H9 (cell line): ENCODE measurements at regions not wholly inside any gene's neighbourhood (a gene's known extent, or its start where the extent isn't known, plus 50 kb on each side); places are given as distances from the start of the nearest gene placed in this dataset.

Experiments used
- DNase-seq: peaks from one replicate; pipeline ENCODE4 v3.0.0-alpha.2; 2017
- H2AFZ ChIP-seq: one replicate; pipeline ENCODE4 v1.6.1; 2013; ENCODE audit warnings: mild to moderate bottlenecking, low read length, control low read depth, moderate library complexity
- H2AK5ac ChIP-seq: 2 replicates; pipeline ENCODE4 v1.6.1; 2013; ENCODE audit warnings: low read length, control low read depth, mixed read lengths; ENCODE audit not compliant: insufficient read length
- H2BK120ac ChIP-seq: one replicate; pipeline ENCODE4 v1.6.1; 2013; ENCODE audit warnings: low read depth, mild to moderate bottlenecking, low read length, control low read depth, inconsistent platforms; ENCODE audit not compliant: poor library complexity, severe bottlenecking
- H2BK12ac ChIP-seq: 2 replicates; pipeline ENCODE4 v1.6.1; 2013; ENCODE audit warnings: low read length, control low read depth, mixed read lengths, low read depth; ENCODE audit not compliant: insufficient read length
- H2BK15ac ChIP-seq: 2 replicates; pipeline ENCODE4 v1.6.1; 2013; ENCODE audit warnings: low read depth, low read length, control low read depth
- H2BK20ac ChIP-seq: one replicate; pipeline ENCODE4 v1.6.1; 2013; ENCODE audit warnings: low read depth, mild to moderate bottlenecking, low read length, control low read depth, inconsistent platforms; ENCODE audit not compliant: poor library complexity, severe bottlenecking
- H2BK5ac ChIP-seq: 2 replicates; pipeline ENCODE4 v1.6.1; 2013; ENCODE audit warnings: low read length, control low read depth, mixed read lengths; ENCODE audit not compliant: insufficient read length
- H3K14ac ChIP-seq: 2 replicates; pipeline ENCODE4 v1.6.1; 2013; ENCODE audit warnings: low read length, control low read depth; ENCODE audit not compliant: insufficient read depth
- H3K18ac ChIP-seq: 2 replicates; pipeline ENCODE4 v1.6.1; 2013; ENCODE audit warnings: low read depth, mild to moderate bottlenecking, mixed read lengths, low read length, control low read depth; ENCODE audit not compliant: insufficient read length
- H3K23ac ChIP-seq: 2 replicates; pipeline ENCODE4 v1.6.1; 2013; ENCODE audit warnings: low read length, control low read depth, mixed read lengths, low read depth; ENCODE audit not compliant: insufficient read length
- H3K23me2 ChIP-seq: 2 replicates; pipeline ENCODE4 v1.6.1; 2013; ENCODE audit warnings: low read depth, mild to moderate bottlenecking, mixed read lengths, low read length, control low read depth; ENCODE audit not compliant: insufficient read length, poor library complexity, severe bottlenecking
- H3K27ac ChIP-seq: 2 replicates; pipeline ENCODE4 v1.5.1; 2013; ENCODE audit warnings: low read length, control low read depth, mixed read lengths, low read depth; ENCODE audit not compliant: insufficient read length
- H3K27me3 ChIP-seq: 2 replicates; pipeline ENCODE4 v1.6.1; 2013; ENCODE audit warnings: low read length, control low read depth, inconsistent platforms; ENCODE audit not compliant: insufficient read depth
- H3K4ac ChIP-seq: 2 replicates; pipeline ENCODE4 v1.6.1; 2013; ENCODE audit warnings: low read depth, mild to moderate bottlenecking, control low read depth, inconsistent platforms, low read length, moderate library complexity
- H3K4me1 ChIP-seq: 2 replicates; pipeline ENCODE4 v1.6.1; 2013; ENCODE audit warnings: low read length, control low read depth, inconsistent platforms; ENCODE audit not compliant: insufficient read depth
- H3K4me2 ChIP-seq: 2 replicates; pipeline ENCODE4 v1.6.1; 2013; ENCODE audit warnings: low read length, control low read depth, mixed read lengths; ENCODE audit not compliant: insufficient read length, insufficient read depth
- H3K56ac ChIP-seq: 2 replicates; pipeline ENCODE4 v1.6.1; 2013; ENCODE audit warnings: low read depth, mild to moderate bottlenecking, mixed read lengths, low read length, control low read depth; ENCODE audit not compliant: insufficient read length
- H3K79me1 ChIP-seq: 2 replicates; pipeline ENCODE4 v1.6.1; 2013; ENCODE audit warnings: low read depth, mild to moderate bottlenecking, moderate library complexity, low read length, control low read depth, inconsistent platforms; ENCODE audit not compliant: insufficient read depth, poor library complexity, severe bottlenecking
- H3K79me2 ChIP-seq: 2 replicates; pipeline ENCODE4 v1.6.1; 2013; ENCODE audit warnings: low read length, control low read depth, inconsistent platforms; ENCODE audit not compliant: insufficient read depth
- H3K9ac ChIP-seq: 2 replicates; pipeline ENCODE4 v1.6.1; 2013; ENCODE audit warnings: low read length, control low read depth, mixed read lengths; ENCODE audit not compliant: insufficient read length; ENCODE audit errors: extremely low read depth
- H3K9me3 ChIP-seq: one replicate; pipeline ENCODE4 v1.6.1; 2013; ENCODE audit warnings: low read depth, low read length, inconsistent platforms; ENCODE audit not compliant: control insufficient read depth
- H3T11ph ChIP-seq: one replicate; pipeline ENCODE4 v1.6.1; 2013; ENCODE audit warnings: mild to moderate bottlenecking, low read length, control low read depth, inconsistent platforms
- H4K20me1 ChIP-seq: one replicate; pipeline ENCODE4 v1.6.1; 2013; ENCODE audit not compliant: control insufficient read depth, insufficient read length, insufficient read depth
- H4K5ac ChIP-seq: 2 replicates; pipeline ENCODE4 v1.6.1; 2013; ENCODE audit warnings: low read depth, mild to moderate bottlenecking, mixed read lengths, low read length, control low read depth; ENCODE audit not compliant: insufficient read length
- H4K8ac ChIP-seq: replicated peaks from 2 replicates; pipeline ENCODE4 v1.6.1; 2013; ENCODE audit warnings: low read length, control low read depth, mixed read lengths, low read depth; ENCODE audit not compliant: insufficient read length
- H4K91ac ChIP-seq: 2 replicates; pipeline ENCODE4 v1.6.1; 2013; ENCODE audit warnings: low read depth, mild to moderate bottlenecking, moderate library complexity, mixed read lengths, low read length, control low read depth; ENCODE audit not compliant: insufficient read length
- H3K27ac Mint-ChIP-seq, 3 experiments: 2 replicates in 2 of 3; 3 replicates in 1 of 3; pipeline ENCODE4 v1.8.0; 2020 to 2021; ENCODE audit warnings: mixed read lengths in 3 of 3, mild to moderate bottlenecking in 1 of 3, moderate library complexity in 1 of 3
- H3K27me3 Mint-ChIP-seq: 2 replicates; pipeline ENCODE4 v1.8.0; 2021; ENCODE audit warnings: low read depth, mild to moderate bottlenecking, moderate library complexity, mixed read lengths
- H3K36me3 Mint-ChIP-seq, 3 experiments: 2 replicates in 2 of 3; 3 replicates in 1 of 3; pipeline ENCODE4 v1.8.0; 2020 to 2021; ENCODE audit warnings: low read depth in 3 of 3, mixed read lengths in 3 of 3; ENCODE audit not compliant: insufficient read depth in 1 of 3
- H3K4me1 Mint-ChIP-seq, 2 experiments: 2 replicates each; pipeline ENCODE4 v1.8.0; 2020; ENCODE audit warnings: mixed read lengths in 2 of 2
- H3K4me3 Mint-ChIP-seq, 2 experiments: 2 replicates in 1 of 2; 3 replicates in 1 of 2; pipeline ENCODE4 v1.8.0; 2020 to 2021; ENCODE audit warnings: mild to moderate bottlenecking in 2 of 2, mixed read lengths in 2 of 2, moderate library complexity in 1 of 2
- H3K9me3 Mint-ChIP-seq, 2 experiments: 2 replicates in 1 of 2; 3 replicates in 1 of 2; pipeline ENCODE4 v1.8.0; 2020; ENCODE audit warnings: mild to moderate bottlenecking in 2 of 2, mixed read lengths in 2 of 2, moderate library complexity in 1 of 2
- CTCF ChIP-seq: fragments of 200-600 bp; sonication (generic); conservative IDR thresholded peaks from 3 replicates; pipeline ENCODE4 v1.8.0; 2021; ENCODE audit warnings: antibody characterized with exemption, mild to moderate bottlenecking
- WGBS: extraction: QIAGEN DNeasy Blood & Tissue Kit; methylation state at CpG from one replicate; pipeline ENCODE4 v1.1.7; 2013; ENCODE audit warnings: missing lambda C conversion rate, low lambda C conversion rate, mixed read lengths; ENCODE audit not compliant: insufficient read length; ENCODE audit errors: extremely low coverage; 5-methylcytosine and 5-hydroxymethylcytosine counted together

GRCh38 chr1:65691972-65692371 is 100.7 kb upstream of the PDE4B start:
- no peaks in the 10 kb centered on the region for H3K27me3 Mint-ChIP-seq
- H3K27ac ChIP-seq, result no peak overlapping the region
- no peak overlapping the region for H2BK15ac ChIP-seq
- H2BK5ac ChIP-seq, result no peak overlapping the region
- H3K4me1 ChIP-seq, result no peaks in the 10 kb centered on the region
- no peaks in the 10 kb centered on the region for H4K20me1 ChIP-seq
- H3K14ac ChIP-seq, result no peak overlapping the region
- no peak overlapping the region for H3K4me2 ChIP-seq
- H3K18ac ChIP-seq, result no peak overlapping the region
- no peak overlapping the region for H2BK20ac ChIP-seq
- no peaks in the 10 kb centered on the region for H3K79me2 ChIP-seq
- no peak overlapping the region for H3K4me3 Mint-ChIP-seq
- H2BK120ac ChIP-seq, result no peak overlapping the region
- H3K9ac ChIP-seq, result no peak overlapping the region
- no peak overlapping the region for H4K5ac ChIP-seq
- peaks cover under 1% of the 10 kb centered on the region in 2 experiments; a peak in 2 of 5 replicates for H3K9me3 Mint-ChIP-seq
- peaks cover 0 to 1% (median 0%) of the 10 kb centered on the region in 3 experiments; a peak in 2 of 7 replicates for H3K36me3 Mint-ChIP-seq
- H3K9me3 ChIP-seq, result no peaks in the 10 kb centered on the region
- H3K23ac ChIP-seq, result no peak overlapping the region
- H3K27me3 ChIP-seq, result no peaks in the 10 kb centered on the region
- H3K27ac Mint-ChIP-seq, result no peak overlapping the region
- TF ChIP-seq CTCF, result no peak
- no peak overlapping the region for H3K56ac ChIP-seq
- H2AFZ ChIP-seq, result no peak overlapping the region
- no peak overlapping the region for H3K4ac ChIP-seq
- H4K91ac ChIP-seq, result no peak overlapping the region
- no peak overlapping the region for H3T11ph ChIP-seq
- no peak for DNase-seq
- H2BK12ac ChIP-seq, result no peak overlapping the region
- H3K23me2 ChIP-seq, result no peaks in the 10 kb centered on the region
- H2AK5ac ChIP-seq, result no peak overlapping the region
- no peaks in the 10 kb centered on the region for H3K79me1 ChIP-seq
- peaks cover 4 to 5% of the 10 kb centered on the region in 2 experiments for H3K4me1 Mint-ChIP-seq
- H4K8ac ChIP-seq, result no peak overlapping the region
- WGBS, result no CpG with 5 or more reads among the region's 3 CpGs
